ENCODE measurements at regions not wholly inside any gene's neighbourhood (a gene's known extent, or its start where the extent isn't known, plus 50 kb on each side); places are given as distances from the start of the nearest gene placed in this dataset.

DNA sequence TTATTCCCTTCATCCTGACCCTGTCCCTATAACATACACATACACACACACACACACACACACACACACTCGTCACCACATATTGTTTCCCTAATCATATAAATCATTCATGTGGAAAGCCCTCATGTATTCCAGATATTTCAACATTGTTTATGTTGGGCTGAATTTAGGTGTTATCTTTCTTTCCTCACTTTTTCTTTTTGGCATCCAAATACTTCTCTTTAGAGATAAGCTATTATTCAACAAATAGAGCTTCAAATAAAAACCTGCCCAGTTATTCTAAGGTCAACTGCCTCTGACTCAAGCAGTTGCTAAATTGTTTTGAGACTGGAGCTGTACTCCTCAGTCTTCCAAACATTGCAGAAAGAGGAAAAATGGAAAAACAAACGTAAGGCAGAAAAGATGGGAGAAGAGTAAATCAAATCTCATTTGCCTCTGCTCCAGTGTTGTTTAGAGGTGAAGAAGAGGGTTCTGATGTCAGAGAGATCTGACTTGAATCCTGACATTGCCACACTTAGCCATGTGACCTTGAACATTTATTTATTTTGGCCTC, 215.7 kb downstream of the GAS1 start:
- H3K4me1 Mint-ChIP-seq (ENCODE audit: unreplicated experiment): peaks cover 16% of the 10 kb centered on the region
- DNase-seq (ENCODE audit: extremely low spot score, unreplicated experiment): no peak
- no peak overlapping the region for H3K27ac Mint-ChIP-seq (ENCODE audit: unreplicated experiment)
- H3K9me3 Mint-ChIP-seq (ENCODE audit: unreplicated experiment): no peaks in the 10 kb centered on the region
- no peaks in the 10 kb centered on the region for H3K36me3 Mint-ChIP-seq (ENCODE audit: unreplicated experiment)
- no peaks in the 10 kb centered on the region for H3K27me3 Mint-ChIP-seq (ENCODE audit: unreplicated experiment)
- TF ChIP-seq CTCF (IDR thresholded peaks at IDR 0.05): no peak
- H3K4me3 Mint-ChIP-seq (ENCODE audit: unreplicated experiment): no peak overlapping the region

- no peaks in the 10 kb centered on the region for H3K9me3 Mint-ChIP-seq (ENCODE audit: unreplicated experiment)
- H3K4me1 Mint-ChIP-seq (ENCODE audit: unreplicated experiment): peaks cover 16% of the 10 kb centered on the region
- no peak overlapping the region for H3K4me3 Mint-ChIP-seq (ENCODE audit: unreplicated experiment)
- no peaks in the 10 kb centered on the region for H3K27me3 Mint-ChIP-seq (ENCODE audit: unreplicated experiment)
- no peaks in the 10 kb centered on the region for H3K36me3 Mint-ChIP-seq (ENCODE audit: unreplicated experiment)
- H3K27ac Mint-ChIP-seq (ENCODE audit: unreplicated experiment): no peak overlapping the region
- TF ChIP-seq CTCF (IDR thresholded peaks at IDR 0.05): no peak
- no peak for DNase-seq (ENCODE audit: extremely low spot score, unreplicated experiment)
These were observed 217.0 kb downstream of the GAS1 start for GRCh38 chr9:86730163-86730928.

DNA sequence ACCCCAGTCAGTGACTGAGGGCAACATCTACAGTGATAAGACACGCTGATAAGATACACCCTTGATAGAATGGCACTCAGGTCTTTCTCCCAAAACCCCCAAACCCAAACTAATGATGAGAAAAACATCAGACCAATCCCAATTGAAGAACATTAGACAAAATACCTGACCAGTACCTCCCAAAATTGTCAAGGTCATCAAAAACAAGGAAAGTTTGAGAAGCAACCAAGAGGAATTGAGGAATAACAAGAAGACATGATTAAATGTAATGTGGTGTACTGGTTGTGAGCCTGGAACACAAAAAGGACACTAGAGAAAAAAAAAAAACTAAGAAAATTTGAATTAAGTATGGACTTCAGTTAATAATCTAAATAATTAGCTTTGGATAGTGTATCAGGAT, 222.8 kb downstream of the GAS1 start:
- TF ChIP-seq CTCF (IDR thresholded peaks at IDR 0.05): no peak
- H3K9me3 Mint-ChIP-seq (ENCODE audit: unreplicated experiment): no peaks in the 10 kb centered on the region

GRCh38 chr9:86723346-86723745, 224.0 kb downstream of the GAS1 start:
- TF ChIP-seq CTCF (IDR thresholded peaks at IDR 0.05): no peak
- no peak for DNase-seq (ENCODE audit: extremely low spot score, unreplicated experiment)

More for the DNA sequence above, 222.8 kb downstream of the GAS1 start:
- no peak overlapping the region for H3K27ac Mint-ChIP-seq (ENCODE audit: unreplicated experiment)
- H3K27me3 Mint-ChIP-seq (ENCODE audit: unreplicated experiment): no peaks in the 10 kb centered on the region
- H3K4me1 Mint-ChIP-seq (ENCODE audit: unreplicated experiment): peaks cover 28% of the 10 kb centered on the region
- no peaks in the 10 kb centered on the region for H3K36me3 Mint-ChIP-seq (ENCODE audit: unreplicated experiment)
- no peak overlapping the region for H3K4me3 Mint-ChIP-seq (ENCODE audit: unreplicated experiment)
- no peak for DNase-seq (ENCODE audit: extremely low spot score, unreplicated experiment)

GRCh38 chr9:86722706-86723075, 224.6 kb downstream of the GAS1 start:
- H3K36me3 Mint-ChIP-seq (ENCODE audit: unreplicated experiment): no peaks in the 10 kb centered on the region
- no peak for TF ChIP-seq CTCF (IDR thresholded peaks at IDR 0.05)
- DNase-seq (ENCODE audit: extremely low spot score, unreplicated experiment): no peak
- H3K27ac Mint-ChIP-seq (ENCODE audit: unreplicated experiment): peak overlapping the region; percentile 87
- no peaks in the 10 kb centered on the region for H3K27me3 Mint-ChIP-seq (ENCODE audit: unreplicated experiment)
- no peaks in the 10 kb centered on the region for H3K9me3 Mint-ChIP-seq (ENCODE audit: unreplicated experiment)
- H3K4me3 Mint-ChIP-seq (ENCODE audit: unreplicated experiment): no peak overlapping the region
- peaks cover 28% of the 10 kb centered on the region for H3K4me1 Mint-ChIP-seq (ENCODE audit: unreplicated experiment)

More at GRCh38 chr9:86723346-86723745, 224.0 kb downstream of the GAS1 start:
- Mint-ChIP-seq H3K9me3 (ENCODE audit: unreplicated experiment) (no peaks in the 10 kb centered on the region), H3K36me3 (ENCODE audit: unreplicated experiment) (no peaks in the 10 kb centered on the region), H3K27me3 (ENCODE audit: unreplicated experiment) (no peaks in the 10 kb centered on the region), H3K27ac (ENCODE audit: unreplicated experiment) (peak overlapping the region; percentile 87), H3K4me3 (ENCODE audit: unreplicated experiment) (no peak overlapping the region), H3K4me1 (ENCODE audit: unreplicated experiment) (peaks cover 28% of the 10 kb centered on the region)

Data from osteocyte (in vitro differentiated cells).